Sigmoid colon (tissue), 4 donors: ENCODE measurements at regions not wholly inside any gene's neighbourhood (a gene's known extent, or its start where the extent isn't known, plus 50 kb on each side); places are given as distances from the start of the nearest gene placed in this dataset.

Experiments used
- CTCF ChIP-seq, 4 experiments: fragments of 450-650 bp in 3 of 4; fragments of 200-600 bp in 1 of 4; IDR thresholded peaks; one replicate each; pipeline ENCODE4 v1.5.1; 2016 to 2019; ENCODE audit warnings: antibody characterized with exemption in 4 of 4, mild to moderate bottlenecking in 3 of 4, moderate library complexity in 2 of 4
- EP300 ChIP-seq, 4 donors: sonication (generic); formaldehyde crosslinking; IDR thresholded peaks; one replicate each; pipeline ENCODE4 v1.6.1; 2017; ENCODE audit warnings: antibody characterized with exemption in 4 of 4
- POLR2A ChIP-seq, 2 donors: fragments of 450-650 bp; IDR thresholded peaks; one replicate each; pipeline ENCODE4 v1.6.1; 2016; ENCODE audit warnings: antibody characterized with exemption in 2 of 2, mild to moderate bottlenecking in 2 of 2, moderate library complexity in 2 of 2
- POLR2AphosphoS5 ChIP-seq, 4 donors: sonication (generic); formaldehyde crosslinking; IDR thresholded peaks; one replicate each; pipeline ENCODE4 v1.6.1; 2017; ENCODE audit warnings: antibody characterized with exemption in 4 of 4

GRCh38 chr12:70983692-70984091 lies 63.2 kb upstream of the PTPRR start:
- TF ChIP-seq CTCF (IDR thresholded peaks at IDR 0.05), result no peak
- no peak for TF ChIP-seq POLR2AphosphoS5 (IDR thresholded peaks at IDR 0.05)
- TF ChIP-seq POLR2A (IDR thresholded peaks at IDR 0.05), result no peak
- no peak for TF ChIP-seq EP300 (IDR thresholded peaks at IDR 0.05)
